CD14-positive monocyte (primary cell): ENCODE measurements at regions not wholly inside any gene's neighbourhood (a gene's known extent, or its start where the extent isn't known, plus 50 kb on each side); places are given as distances from the start of the nearest gene placed in this dataset.

Experiments
- DNase-seq, 3 donors: peaks; one replicate each; pipeline ENCODE4 v3.0.0-alpha.2; 2011 to 2022
- H2AFZ ChIP-seq: 2 replicates; pipeline ENCODE4 v1.6.0; 2012; ENCODE audit warnings: mild to moderate bottlenecking, low read depth, low read length, inconsistent platforms; ENCODE audit not compliant: insufficient read depth, poor library complexity, severe bottlenecking
- H3K27ac ChIP-seq, 2 donors: 1 replicate in 1 of 2; 2 replicates in 1 of 2; pipeline ENCODE4 v1.5.1; 2012 to 2013; ENCODE audit warnings: low read length in 2 of 2, control low read depth in 1 of 2, inconsistent platforms in 1 of 2, low read depth in 1 of 2, mild to moderate bottlenecking in 1 of 2
- H3K27me3 ChIP-seq, 2 donors: one replicate each; pipeline versions ENCODE4 v1.6.0 to v1.6.1; 2011 to 2013; ENCODE audit warnings: low read length in 2 of 2; ENCODE audit not compliant: control insufficient read depth in 2 of 2, insufficient read depth in 2 of 2
- H3K36me3 ChIP-seq, 2 donors: replicated peaks in 1 of 2; 1 replicate in 1 of 2; 2 replicates in 1 of 2; pipeline versions ENCODE4 v1.5.1 to v1.6.1; 2012 to 2013; ENCODE audit warnings: low read length in 2 of 2, control low read depth in 1 of 2, inconsistent platforms in 1 of 2, mild to moderate bottlenecking in 1 of 2; ENCODE audit not compliant: insufficient read depth in 2 of 2, control insufficient read depth in 1 of 2
- H3K4me1 ChIP-seq, 2 donors: 1 replicate in 1 of 2; 2 replicates in 1 of 2; pipeline versions ENCODE4 v1.5.1 to v1.6.1; 2012 to 2013; ENCODE audit warnings: low read length in 2 of 2, control low read depth in 1 of 2, inconsistent platforms in 1 of 2, mild to moderate bottlenecking in 1 of 2, moderate library complexity in 1 of 2; ENCODE audit not compliant: insufficient read depth in 2 of 2, control insufficient read depth in 1 of 2
- H3K4me2 ChIP-seq: replicated peaks from 2 replicates; pipeline ENCODE3; 2012; ENCODE audit warnings: low read length, moderate library complexity, mild to moderate bottlenecking; ENCODE audit not compliant: poor library complexity, severe bottlenecking; ENCODE audit errors: extremely low read depth
- H3K4me3 ChIP-seq, 3 experiments: fragments of 200-600 bp in 1 of 3; sonication (generic) in 1 of 3; replicated peaks in 1 of 3; 1 replicate in 2 of 3; 2 replicates in 1 of 3; pipeline ENCODE4 v1.5.1; 2011 to 2013; ENCODE audit warnings: low read length in 3 of 3, mild to moderate bottlenecking in 3 of 3, control low read depth in 2 of 3, low read depth in 2 of 3, inconsistent platforms in 1 of 3, moderate library complexity in 1 of 3
- H3K79me2 ChIP-seq: 2 replicates; pipeline ENCODE4 v1.6.0; 2012; ENCODE audit warnings: mild to moderate bottlenecking, control low read depth, inconsistent platforms, low read length, moderate library complexity; ENCODE audit not compliant: insufficient read depth
- H3K9ac ChIP-seq: 2 replicates; pipeline ENCODE4 v1.6.0; 2017; ENCODE audit warnings: low read length, mild to moderate bottlenecking; ENCODE audit not compliant: insufficient read depth, poor library complexity, severe bottlenecking
- H3K9me3 ChIP-seq, 2 donors: replicated peaks in 1 of 2; 1 replicate in 1 of 2; 2 replicates in 1 of 2; pipeline versions ENCODE4 v1.5.1 to v1.6.1; 2012 to 2013; ENCODE audit warnings: low read length in 2 of 2, control low read depth in 1 of 2; ENCODE audit not compliant: control insufficient read depth in 1 of 2, insufficient read depth in 1 of 2
- H4K20me1 ChIP-seq: 2 replicates; pipeline ENCODE4 v1.6.0; 2012; ENCODE audit warnings: mild to moderate bottlenecking, low read length, control low read depth, moderate library complexity; ENCODE audit not compliant: insufficient read depth
- H3K27ac Mint-ChIP-seq, 7 donors: one replicate each; pipeline ENCODE4 v1.8.0; 2020; ENCODE audit warnings: mild to moderate bottlenecking in 7 of 7, mixed read lengths in 7 of 7, moderate library complexity in 6 of 7, inconsistent platforms in 2 of 7
- H3K27me3 Mint-ChIP-seq, 3 donors: one replicate each; pipeline ENCODE4 v1.8.0; 2021 to 2022; ENCODE audit warnings: low read depth in 3 of 3, mild to moderate bottlenecking in 3 of 3, mixed read lengths in 3 of 3, moderate library complexity in 3 of 3, inconsistent platforms in 1 of 3
- H3K36me3 Mint-ChIP-seq, 2 donors: one replicate each; pipeline ENCODE4 v1.8.0; 2020; ENCODE audit warnings: mixed read lengths in 2 of 2, inconsistent platforms in 1 of 2, mild to moderate bottlenecking in 1 of 2
- H3K4me1 Mint-ChIP-seq: one replicate; pipeline ENCODE4 v1.8.0; 2020; ENCODE audit warnings: mild to moderate bottlenecking, mixed read lengths
- H3K4me3 Mint-ChIP-seq, 2 donors: one replicate each; pipeline ENCODE4 v1.8.0; 2020; ENCODE audit warnings: mild to moderate bottlenecking in 2 of 2, mixed read lengths in 2 of 2, moderate library complexity in 1 of 2
- H3K9me3 Mint-ChIP-seq, 7 donors: one replicate each; pipeline ENCODE4 v1.8.0; 2020 to 2022; ENCODE audit warnings: mixed read lengths in 7 of 7, mild to moderate bottlenecking in 6 of 7, moderate library complexity in 6 of 7, inconsistent platforms in 2 of 7
- CTCF ChIP-seq: fragments of 200-600 bp; IDR thresholded peaks from one replicate; pipeline ENCODE4 v1.8.0; 2022; ENCODE audit warnings: antibody characterized with exemption, mild to moderate bottlenecking
- WGBS: methylation state at CpG from one replicate; pipeline ENCODE4 v1.1.5; 2013; ENCODE audit warnings: missing lambda C conversion rate; ENCODE audit not compliant: insufficient coverage; 5-methylcytosine and 5-hydroxymethylcytosine counted together
- intact Hi-C, 2 donors: fragments of 100-400 bp; cut with micrococcal nuclease; formaldehyde crosslinking; loops; one replicate each; pipeline versions ENCODE4 v1.15.0 to v1.15.1; 2023

DNA sequence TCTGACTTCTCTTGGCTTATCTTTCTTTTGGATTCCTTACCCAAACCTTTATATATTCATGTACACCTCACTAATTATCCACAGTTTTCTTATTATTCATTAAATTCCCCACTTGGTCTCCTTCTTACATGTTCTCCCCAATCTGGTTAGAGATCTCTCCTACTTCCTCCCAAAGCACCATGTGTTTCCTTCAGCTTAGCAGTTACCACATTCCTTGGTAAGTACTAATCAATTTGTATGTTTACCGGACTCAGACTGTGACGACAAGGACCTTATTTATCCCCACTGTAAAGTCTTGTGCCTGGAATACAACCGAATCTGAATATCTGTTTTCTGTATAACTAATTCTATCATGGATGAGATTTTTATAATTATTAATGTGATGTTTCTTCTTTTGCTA, 389.5 kb downstream of the KCNJ2 start:
- no peak overlapping the region for H3K9ac ChIP-seq
- intact Hi-C loops: loop anchor here (10.0 kb wide), 2 partner anchors 954 to 994 kb away; no protein-coding TSS in a partner anchor
- no peaks in the 10 kb centered on the region for H4K20me1 ChIP-seq
- H3K27ac ChIP-seq: no peak overlapping the region
- peaks cover 0 to 2% (median 0%) of the 10 kb centered on the region in 3 donors for H3K27me3 Mint-ChIP-seq
- no peak overlapping the region for H3K27ac Mint-ChIP-seq
- H3K79me2 ChIP-seq: no peaks in the 10 kb centered on the region
- H3K4me1 Mint-ChIP-seq: peaks cover 4% of the 10 kb centered on the region
- no peaks in the 10 kb centered on the region for H3K36me3 ChIP-seq
- TF ChIP-seq CTCF: no peak
- H3K9me3 ChIP-seq: no peaks in the 10 kb centered on the region
- no peak overlapping the region for H3K4me2 ChIP-seq
- no peak overlapping the region for H2AFZ ChIP-seq
- no peaks in the 10 kb centered on the region for H3K36me3 Mint-ChIP-seq
- no peaks in the 10 kb centered on the region for H3K4me1 ChIP-seq
- H3K4me3 Mint-ChIP-seq: no peak overlapping the region
- no peak overlapping the region for H3K4me3 ChIP-seq
- H3K27me3 ChIP-seq: no peaks in the 10 kb centered on the region
- whole genome bisulfite sequencing: no CpG with 5 or more reads among the region's 3 CpGs
- no peak for DNase-seq
- H3K9me3 Mint-ChIP-seq: no peaks in the 10 kb centered on the region

DNA sequence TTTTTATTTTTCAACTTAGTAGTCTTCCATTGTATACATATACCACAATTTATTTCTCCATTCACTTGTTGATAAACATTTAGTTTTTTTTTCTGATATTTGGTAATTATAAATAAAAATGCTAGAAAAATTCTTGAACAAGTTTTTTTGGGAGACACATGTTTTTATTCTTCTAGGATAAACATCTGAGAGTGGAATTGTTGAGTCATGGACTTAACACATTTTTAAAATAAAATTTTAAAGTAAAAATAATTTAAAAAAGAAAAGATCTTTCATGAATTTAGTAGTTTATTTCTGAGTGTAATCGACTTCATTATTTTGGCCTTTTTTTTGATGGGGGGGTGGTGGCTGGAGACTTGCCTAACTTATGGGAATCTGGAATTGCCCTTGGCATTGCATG, 391.1 kb downstream of the KCNJ2 start:
- H3K9ac ChIP-seq: no peak overlapping the region
- no peak for DNase-seq
- H3K79me2 ChIP-seq: no peaks in the 10 kb centered on the region
- no peak for TF ChIP-seq CTCF
- Mint-ChIP-seq H3K4me3 (no peak overlapping the region), H3K4me1 (peaks cover 4% of the 10 kb centered on the region), H3K27ac (no peak overlapping the region), H3K36me3 (no peaks in the 10 kb centered on the region), H3K27me3 (peaks cover 0 to 2% (median 0%) of the 10 kb centered on the region in 3 donors), H3K9me3 (no peaks in the 10 kb centered on the region)
- H3K36me3 ChIP-seq: no peaks in the 10 kb centered on the region
- H3K4me2 ChIP-seq: no peak overlapping the region
- no peaks in the 10 kb centered on the region for H4K20me1 ChIP-seq
- H3K27ac ChIP-seq: no peak overlapping the region
- intact Hi-C loops: no loop called here
- no peaks in the 10 kb centered on the region for H3K27me3 ChIP-seq
- no peaks in the 10 kb centered on the region for H3K4me1 ChIP-seq
- no peak overlapping the region for H3K4me3 ChIP-seq
- WGBS: 100% methylated on average over 1 of the region's 1 CpG
- H2AFZ ChIP-seq: no peak overlapping the region
- no peaks in the 10 kb centered on the region for H3K9me3 ChIP-seq
